ENCODE measurements at regions not wholly inside any gene's neighbourhood (a gene's known extent, or its start where the extent isn't known, plus 50 kb on each side); places are given as distances from the start of the nearest gene placed in this dataset.

DNA sequence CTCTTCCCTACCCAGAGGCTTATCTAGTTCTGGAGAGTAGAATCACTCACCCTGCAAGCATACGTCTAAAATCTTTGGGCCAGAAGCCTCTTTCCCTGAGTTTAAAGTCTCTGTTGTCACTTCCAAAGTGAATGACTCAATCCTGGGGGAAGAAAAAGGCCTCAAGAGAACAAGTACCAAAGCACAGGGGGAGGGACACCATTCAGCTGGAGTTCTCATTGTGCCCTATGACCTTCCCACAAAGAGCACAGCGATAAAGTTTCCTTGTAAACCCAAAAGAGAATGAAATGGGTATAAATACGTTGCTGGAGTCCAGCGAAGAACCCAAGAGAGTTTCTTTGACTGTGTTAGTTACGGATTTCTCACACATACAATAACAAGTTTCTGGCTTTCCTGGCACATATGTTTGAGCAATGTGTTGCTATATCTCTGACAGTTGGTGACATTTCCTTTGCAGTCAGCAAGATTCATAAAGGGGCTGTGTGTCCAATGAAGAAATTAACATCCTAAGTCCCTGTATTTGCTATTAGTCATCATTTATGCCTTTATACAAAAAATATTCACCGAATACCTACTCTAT is 107.3 kb upstream of the PTPRG start:
- TF ChIP-seq, protein P1, sequence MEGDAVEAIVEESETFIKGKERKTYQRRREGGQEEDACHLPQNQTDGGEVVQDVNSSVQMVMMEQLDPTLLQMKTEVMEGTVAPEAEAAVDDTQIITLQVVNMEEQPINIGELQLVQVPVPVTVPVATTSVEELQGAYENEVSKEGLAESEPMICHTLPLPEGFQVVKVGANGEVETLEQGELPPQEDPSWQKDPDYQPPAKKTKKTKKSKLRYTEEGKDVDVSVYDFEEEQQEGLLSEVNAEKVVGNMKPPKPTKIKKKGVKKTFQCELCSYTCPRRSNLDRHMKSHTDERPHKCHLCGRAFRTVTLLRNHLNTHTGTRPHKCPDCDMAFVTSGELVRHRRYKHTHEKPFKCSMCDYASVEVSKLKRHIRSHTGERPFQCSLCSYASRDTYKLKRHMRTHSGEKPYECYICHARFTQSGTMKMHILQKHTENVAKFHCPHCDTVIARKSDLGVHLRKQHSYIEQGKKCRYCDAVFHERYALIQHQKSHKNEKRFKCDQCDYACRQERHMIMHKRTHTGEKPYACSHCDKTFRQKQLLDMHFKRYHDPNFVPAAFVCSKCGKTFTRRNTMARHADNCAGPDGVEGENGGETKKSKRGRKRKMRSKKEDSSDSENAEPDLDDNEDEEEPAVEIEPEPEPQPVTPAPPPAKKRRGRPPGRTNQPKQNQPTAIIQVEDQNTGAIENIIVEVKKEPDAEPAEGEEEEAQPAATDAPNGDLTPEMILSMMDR (conservative IDR thresholded peaks at IDR 0.05 in 1 of 2, IDR thresholded peaks at IDR 0.05 in 1 of 2; ENCODE audit: low read depth in 1 of 2, low read length in 2 of 2) = no peak
- no peak for TF ChIP-seq EZH2 (IDR thresholded peaks at IDR 0.05; ENCODE audit: low read length, missing control alignments)

Measured in fibroblast of lung (primary cell).